Neural crest cell (in vitro differentiated cells): ENCODE measurements at regions not wholly inside any gene's neighbourhood (a gene's known extent, or its start where the extent isn't known, plus 50 kb on each side); places are given as distances from the start of the nearest gene placed in this dataset.

Experiments
- DNase-seq: peaks from one replicate; pipeline ENCODE4 v3.0.0; 2021; ENCODE audit warnings: low read depth, mixed read lengths, low spot score
- H3K27ac Mint-ChIP-seq: one replicate; pipeline ENCODE4 v1.8.0; 2021; ENCODE audit warnings: mild to moderate bottlenecking, mixed read lengths; ENCODE audit not compliant: unreplicated experiment
- H3K27me3 Mint-ChIP-seq: 2 replicates; pipeline ENCODE4 v1.8.0; 2021; ENCODE audit warnings: low read depth, mild to moderate bottlenecking, mixed read lengths
- H3K36me3 Mint-ChIP-seq: 2 replicates; pipeline ENCODE4 v1.8.0; 2021; ENCODE audit warnings: low read depth, mild to moderate bottlenecking, mixed read lengths
- H3K4me1 Mint-ChIP-seq: 2 replicates; pipeline ENCODE4 v1.8.0; 2021; ENCODE audit warnings: mixed read lengths
- H3K4me3 Mint-ChIP-seq: one replicate; pipeline ENCODE4 v1.8.0; 2021; ENCODE audit warnings: mild to moderate bottlenecking, mixed read lengths
- H3K9me3 Mint-ChIP-seq: 2 replicates; pipeline ENCODE4 v1.8.0; 2021; ENCODE audit warnings: mixed read lengths
- TF ChIP-seq, protein P1 (sequence below): fragments of 200-600 bp; sonication (generic); conservative IDR thresholded peaks from 2 replicates; pipeline ENCODE4 v1.5.0; 2021; ENCODE audit warnings: antibody characterized with exemption, mild to moderate bottlenecking

DNA sequence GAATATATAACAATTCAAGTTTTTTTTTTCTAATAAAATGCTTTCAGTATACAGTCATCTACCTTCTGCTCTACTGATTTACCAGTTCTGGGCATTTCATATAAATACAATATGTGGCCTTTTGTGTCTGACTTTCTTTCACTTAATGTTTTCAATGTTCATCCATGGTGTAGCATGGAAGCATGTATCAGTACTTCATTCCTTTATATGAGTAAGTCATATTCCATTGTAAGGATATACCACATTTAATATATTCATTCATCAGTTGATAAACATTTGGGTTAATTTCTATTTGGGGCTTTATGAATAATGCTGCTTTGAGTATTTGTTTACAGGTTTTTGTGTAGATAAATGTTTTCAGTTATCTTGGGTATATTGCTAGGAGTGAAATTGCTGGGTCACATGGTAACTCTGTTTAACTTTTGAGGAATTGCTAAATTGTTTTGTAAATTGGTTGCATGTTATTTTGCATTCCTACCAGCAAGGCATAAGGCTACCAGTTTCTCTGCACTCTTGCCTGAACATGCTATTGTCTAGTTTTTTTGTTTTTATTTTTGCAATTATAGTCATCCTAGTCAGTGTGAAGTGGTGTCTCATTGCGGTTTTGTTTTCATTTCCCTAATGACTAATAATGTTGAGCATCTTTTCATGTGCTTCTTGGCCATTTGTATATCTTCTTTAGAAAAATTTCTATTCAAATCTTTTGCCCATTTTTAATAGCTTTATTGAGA, 206.1 kb downstream of the TM2D1 start:
- H3K36me3 Mint-ChIP-seq: no peaks in the 10 kb centered on the region
- TF ChIP-seq, protein P1, sequence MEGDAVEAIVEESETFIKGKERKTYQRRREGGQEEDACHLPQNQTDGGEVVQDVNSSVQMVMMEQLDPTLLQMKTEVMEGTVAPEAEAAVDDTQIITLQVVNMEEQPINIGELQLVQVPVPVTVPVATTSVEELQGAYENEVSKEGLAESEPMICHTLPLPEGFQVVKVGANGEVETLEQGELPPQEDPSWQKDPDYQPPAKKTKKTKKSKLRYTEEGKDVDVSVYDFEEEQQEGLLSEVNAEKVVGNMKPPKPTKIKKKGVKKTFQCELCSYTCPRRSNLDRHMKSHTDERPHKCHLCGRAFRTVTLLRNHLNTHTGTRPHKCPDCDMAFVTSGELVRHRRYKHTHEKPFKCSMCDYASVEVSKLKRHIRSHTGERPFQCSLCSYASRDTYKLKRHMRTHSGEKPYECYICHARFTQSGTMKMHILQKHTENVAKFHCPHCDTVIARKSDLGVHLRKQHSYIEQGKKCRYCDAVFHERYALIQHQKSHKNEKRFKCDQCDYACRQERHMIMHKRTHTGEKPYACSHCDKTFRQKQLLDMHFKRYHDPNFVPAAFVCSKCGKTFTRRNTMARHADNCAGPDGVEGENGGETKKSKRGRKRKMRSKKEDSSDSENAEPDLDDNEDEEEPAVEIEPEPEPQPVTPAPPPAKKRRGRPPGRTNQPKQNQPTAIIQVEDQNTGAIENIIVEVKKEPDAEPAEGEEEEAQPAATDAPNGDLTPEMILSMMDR: peak; percentile 34
- H3K27me3 Mint-ChIP-seq: no peaks in the 10 kb centered on the region
- H3K9me3 Mint-ChIP-seq: no peaks in the 10 kb centered on the region
- H3K27ac Mint-ChIP-seq: no peak overlapping the region
- peaks cover 16% of the 10 kb centered on the region for H3K4me1 Mint-ChIP-seq
- H3K4me3 Mint-ChIP-seq: no peak overlapping the region
- DNase-seq: no peak

DNA sequence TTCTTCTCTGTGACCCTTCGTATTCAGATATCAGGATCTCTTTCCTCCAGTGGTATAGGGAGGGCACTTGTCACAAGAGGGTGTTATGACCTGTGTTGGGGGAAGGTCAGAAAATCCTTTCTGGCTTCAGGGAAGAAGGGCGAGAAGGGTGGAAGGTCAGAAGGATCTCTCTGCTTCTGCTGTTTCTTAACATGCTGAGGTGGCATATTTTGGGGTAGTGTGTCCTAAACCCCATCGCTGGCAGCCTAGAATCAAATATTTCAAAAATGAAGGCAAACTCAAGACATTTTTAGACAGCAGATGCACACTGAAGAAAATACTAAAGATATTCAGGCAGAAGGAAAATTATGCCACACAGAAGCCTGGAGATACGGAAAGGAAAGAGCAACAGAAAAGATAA, 207.6 kb downstream of the TM2D1 start:
- no peaks in the 10 kb centered on the region for H3K36me3 Mint-ChIP-seq
- H3K27me3 Mint-ChIP-seq: no peaks in the 10 kb centered on the region
- H3K4me3 Mint-ChIP-seq: no peak overlapping the region
- no peaks in the 10 kb centered on the region for H3K9me3 Mint-ChIP-seq
- peaks cover 16% of the 10 kb centered on the region for H3K4me1 Mint-ChIP-seq
- DNase-seq: no peak
- TF ChIP-seq, protein P1: no peak
- no peak overlapping the region for H3K27ac Mint-ChIP-seq

DNA sequence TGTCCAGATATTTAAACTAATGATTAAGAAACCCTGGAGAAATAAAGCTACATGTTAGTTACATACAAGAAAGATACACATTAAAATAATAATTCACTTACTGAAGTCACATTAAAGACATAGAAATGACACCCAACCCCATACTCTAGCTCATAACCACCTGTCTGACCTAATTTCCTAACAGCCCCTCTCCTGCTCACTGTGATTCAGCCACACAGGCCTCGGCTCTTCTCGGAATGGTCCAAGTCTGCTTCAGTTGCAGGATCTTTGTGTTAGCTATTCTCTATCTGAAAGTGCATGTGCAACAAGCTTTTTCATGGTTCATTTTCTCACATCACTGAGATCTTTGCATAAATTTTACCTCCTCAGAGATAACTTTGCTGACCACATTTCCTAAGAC, 209.8 kb downstream of the TM2D1 start:
- DNase-seq: no peak
- H3K4me1 Mint-ChIP-seq: peaks cover 16% of the 10 kb centered on the region
- H3K27ac Mint-ChIP-seq: no peak overlapping the region
- H3K4me3 Mint-ChIP-seq: no peak overlapping the region
- no peaks in the 10 kb centered on the region for H3K27me3 Mint-ChIP-seq
- no peaks in the 10 kb centered on the region for H3K9me3 Mint-ChIP-seq
- no peaks in the 10 kb centered on the region for H3K36me3 Mint-ChIP-seq
- TF ChIP-seq, protein P1: no peak
